ENCODE measurements at regions not wholly inside any gene's neighbourhood (a gene's known extent, or its start where the extent isn't known, plus 50 kb on each side); places are given as distances from the start of the nearest gene placed in this dataset.

DNA sequence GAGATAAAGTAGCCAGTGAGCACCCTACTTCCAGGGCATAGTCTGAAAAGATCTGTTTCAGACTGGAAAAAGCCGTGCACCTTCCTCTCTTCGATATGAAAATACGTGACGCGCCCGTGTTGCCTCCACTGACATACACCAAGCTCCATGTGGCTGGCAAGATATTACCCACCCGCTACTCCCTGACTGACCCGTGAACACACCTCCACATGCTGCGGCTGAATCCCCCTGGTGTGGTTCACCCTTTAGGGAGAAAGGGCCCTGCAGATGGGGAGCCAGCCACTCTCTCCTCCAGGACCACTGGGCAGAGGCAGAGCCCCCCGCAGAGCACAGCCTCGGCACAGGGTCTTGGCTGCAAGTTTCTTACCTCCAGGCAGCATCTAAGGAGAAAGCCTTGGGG lies 245.0 kb downstream of the BRD1 start:
- TF ChIP-seq, protein P1, sequence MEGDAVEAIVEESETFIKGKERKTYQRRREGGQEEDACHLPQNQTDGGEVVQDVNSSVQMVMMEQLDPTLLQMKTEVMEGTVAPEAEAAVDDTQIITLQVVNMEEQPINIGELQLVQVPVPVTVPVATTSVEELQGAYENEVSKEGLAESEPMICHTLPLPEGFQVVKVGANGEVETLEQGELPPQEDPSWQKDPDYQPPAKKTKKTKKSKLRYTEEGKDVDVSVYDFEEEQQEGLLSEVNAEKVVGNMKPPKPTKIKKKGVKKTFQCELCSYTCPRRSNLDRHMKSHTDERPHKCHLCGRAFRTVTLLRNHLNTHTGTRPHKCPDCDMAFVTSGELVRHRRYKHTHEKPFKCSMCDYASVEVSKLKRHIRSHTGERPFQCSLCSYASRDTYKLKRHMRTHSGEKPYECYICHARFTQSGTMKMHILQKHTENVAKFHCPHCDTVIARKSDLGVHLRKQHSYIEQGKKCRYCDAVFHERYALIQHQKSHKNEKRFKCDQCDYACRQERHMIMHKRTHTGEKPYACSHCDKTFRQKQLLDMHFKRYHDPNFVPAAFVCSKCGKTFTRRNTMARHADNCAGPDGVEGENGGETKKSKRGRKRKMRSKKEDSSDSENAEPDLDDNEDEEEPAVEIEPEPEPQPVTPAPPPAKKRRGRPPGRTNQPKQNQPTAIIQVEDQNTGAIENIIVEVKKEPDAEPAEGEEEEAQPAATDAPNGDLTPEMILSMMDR (IDR thresholded peaks at IDR 0.05): no peak
- TF ChIP-seq POLR2A (IDR thresholded peaks at IDR 0.05): no peak

Measured in adrenal gland (tissue), 5 donors.